ENCODE measurements at regions not wholly inside any gene's neighbourhood (a gene's known extent, or its start where the extent isn't known, plus 50 kb on each side); places are given as distances from the start of the nearest gene placed in this dataset.

DNA sequence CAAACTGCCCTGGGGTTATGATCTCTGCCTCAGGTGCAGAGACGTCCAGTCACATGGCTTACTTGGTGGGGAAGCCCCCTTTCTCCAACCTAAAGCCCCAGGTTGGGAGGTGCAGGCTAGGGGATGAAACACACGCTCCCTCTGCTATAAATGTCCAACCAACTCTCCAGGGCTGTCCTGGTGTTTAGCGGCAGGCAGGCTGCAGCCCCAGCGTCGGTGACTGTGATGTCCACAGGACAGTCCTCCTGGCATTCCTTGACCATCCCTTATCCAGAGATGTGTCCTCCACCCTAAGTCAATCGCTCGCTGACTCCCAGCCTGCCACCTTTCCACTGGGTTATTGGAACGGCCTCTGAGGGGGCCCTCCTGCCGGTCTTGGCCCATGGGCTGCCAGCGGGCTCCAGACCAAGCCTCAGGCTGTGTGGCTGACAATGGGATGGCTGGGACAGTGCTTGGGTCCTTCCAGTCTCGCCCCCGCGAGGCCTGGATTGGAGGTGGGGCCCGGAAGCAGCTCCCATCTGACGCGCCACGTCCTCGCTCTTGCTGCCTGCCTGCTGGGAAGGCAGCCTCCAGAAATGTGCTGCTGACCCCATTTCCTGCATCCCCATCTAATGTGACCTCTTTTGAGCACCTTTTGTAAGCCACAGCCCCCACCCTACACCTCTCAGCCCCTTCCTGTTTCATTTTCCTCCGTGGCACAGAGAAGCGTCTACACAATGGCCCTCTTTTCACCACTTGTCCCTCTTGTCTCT is 60.8 kb upstream of the ADRA2C start:
- TF ChIP-seq POLR2AphosphoS5 (IDR thresholded peaks at IDR 0.05; ENCODE audit: low read depth, low read length) (no peak), TAF1 (IDR thresholded peaks at IDR 0.05; ENCODE audit: low read depth, low read length) (no peak)

Data from GM12891 (cell line).